A549 (cell line): ENCODE measurements at regions not wholly inside any gene's neighbourhood (a gene's known extent, or its start where the extent isn't known, plus 50 kb on each side); places are given as distances from the start of the nearest gene placed in this dataset.

Experiments
- BHLHE40 ChIP-seq: IDR thresholded peaks from 2 replicates; pipeline ENCODE4 v1.6.1; 2012; ENCODE audit warnings: low read depth, low read length, inconsistent platforms
- CHD4 ChIP-seq: fragments of 200-600 bp; sonication (generic); IDR thresholded peaks from 2 replicates; pipeline ENCODE4 v1.6.1; 2016; ENCODE audit warnings: antibody characterized with exemption, mild to moderate bottlenecking, borderline replicate concordance
- EHMT2 ChIP-seq: fragments of 200-600 bp; sonication (generic); IDR thresholded peaks from 2 replicates; pipeline ENCODE4 v1.6.1; 2016; ENCODE audit warnings: antibody characterized with exemption, low read depth, mild to moderate bottlenecking, moderate library complexity
- EP300 ChIP-seq, 2 experiments: fragments of >200 bp; sonication (Bioruptor Twin); formaldehyde crosslinking; IDR thresholded peaks; 2 replicates in 1 of 2; 3 replicates in 1 of 2; pipeline ENCODE4 v1.6.1; 2016 to 2017
- HDAC2 ChIP-seq: fragments of 200-600 bp; sonication (generic); IDR thresholded peaks from 2 replicates; pipeline ENCODE4 v1.6.1; 2016
- HOXA7 ChIP-seq: fragments of 250-450 bp; sonication (Bioruptor Pico); IDR thresholded peaks from 2 replicates; pipeline ENCODE4 v1.5.0; 2020; ENCODE audit warnings: mild to moderate bottlenecking, moderate library complexity
- MAFK ChIP-seq: fragments of 450-650 bp; IDR thresholded peaks from 2 replicates; pipeline ENCODE4 v1.6.1; 2014; ENCODE audit not compliant: partially characterized antibody
- POLR2A ChIP-seq: IDR thresholded peaks from 2 replicates; pipeline ENCODE4 v1.6.1; 2012; ENCODE audit warnings: mild to moderate bottlenecking, low read length
- RFX5 ChIP-seq: fragments of 450-650 bp; IDR thresholded peaks from 2 replicates; pipeline ENCODE4 v1.7.1; 2014; ENCODE audit warnings: antibody characterized with exemption, mild to moderate bottlenecking, moderate library complexity
- SMC3 ChIP-seq: fragments of >200 bp; sonication (Bioruptor Twin); formaldehyde crosslinking; IDR thresholded peaks from 3 replicates; pipeline ENCODE4 v1.6.1; 2018; ENCODE audit warnings: inconsistent platforms
- ZC3H11A ChIP-seq: fragments of 450-650 bp; IDR thresholded peaks from 2 replicates; pipeline ENCODE4 v1.6.1; 2014; ENCODE audit warnings: antibody characterized with exemption, mild to moderate bottlenecking
- TF ChIP-seq, protein P1 (sequence below): fragments of >200 bp; sonication (Bioruptor Twin); formaldehyde crosslinking; IDR thresholded peaks from 3 replicates; pipeline ENCODE4 v1.5.1; 2016
- TF ChIP-seq, protein P2 (sequence below): fragments of 200-600 bp; sonication (generic); IDR thresholded peaks from 2 replicates; pipeline ENCODE4 v1.6.1; 2016; ENCODE audit warnings: antibody characterized with exemption, mild to moderate bottlenecking, moderate library complexity
- TF ChIP-seq, protein P3 (sequence below): IDR thresholded peaks from 2 replicates; pipeline ENCODE4 v1.6.1; 2012

DNA sequence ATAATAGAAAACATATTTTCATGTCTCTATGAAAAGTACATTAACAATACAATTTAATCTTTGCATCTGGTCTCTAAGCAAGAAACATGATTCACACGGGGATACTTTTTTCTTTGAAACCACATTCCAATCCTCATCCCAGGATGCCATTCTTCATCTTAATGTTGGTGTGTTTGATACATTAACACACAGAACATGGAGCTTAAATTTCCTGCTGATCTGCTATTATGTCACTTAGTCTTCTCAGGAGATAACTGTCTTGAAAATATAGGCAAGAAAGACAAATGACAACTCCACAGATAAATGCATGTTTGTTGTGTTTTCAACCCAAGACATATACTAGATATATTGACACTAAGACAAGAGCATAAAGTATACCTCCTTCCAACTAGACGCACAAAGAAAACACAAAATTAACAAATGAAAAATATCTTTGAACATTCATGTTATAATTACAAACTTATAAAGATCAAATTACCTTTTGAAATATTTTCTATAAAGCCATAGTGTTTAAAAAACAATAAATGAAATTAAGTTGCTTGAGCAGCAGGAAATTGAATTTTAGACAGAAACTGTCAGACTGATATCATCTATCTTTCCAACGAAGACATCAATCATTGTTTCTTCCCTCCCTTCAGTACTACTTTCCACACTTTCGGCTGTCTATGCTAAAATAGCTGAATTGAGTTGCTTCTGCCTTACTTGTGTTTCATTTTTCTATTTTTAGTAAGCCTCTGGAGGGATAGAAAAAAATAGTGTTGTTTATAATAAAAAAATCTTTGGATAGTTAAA lies 1676.7 kb upstream of the CDH9 start:
- TF ChIP-seq HOXA7 (CRISPR knock-in tag) (no peak), RFX5 (no peak), SMC3 (no peak), HDAC2 (no peak), EHMT2 (no peak), POLR2A (no peak), EP300 (IDR thresholded peaks at IDR 0.05) (no peak), MAFK (no peak), ZC3H11A (no peak), BHLHE40 (no peak), CHD4 (no peak)
- TF ChIP-seq, protein P1, sequence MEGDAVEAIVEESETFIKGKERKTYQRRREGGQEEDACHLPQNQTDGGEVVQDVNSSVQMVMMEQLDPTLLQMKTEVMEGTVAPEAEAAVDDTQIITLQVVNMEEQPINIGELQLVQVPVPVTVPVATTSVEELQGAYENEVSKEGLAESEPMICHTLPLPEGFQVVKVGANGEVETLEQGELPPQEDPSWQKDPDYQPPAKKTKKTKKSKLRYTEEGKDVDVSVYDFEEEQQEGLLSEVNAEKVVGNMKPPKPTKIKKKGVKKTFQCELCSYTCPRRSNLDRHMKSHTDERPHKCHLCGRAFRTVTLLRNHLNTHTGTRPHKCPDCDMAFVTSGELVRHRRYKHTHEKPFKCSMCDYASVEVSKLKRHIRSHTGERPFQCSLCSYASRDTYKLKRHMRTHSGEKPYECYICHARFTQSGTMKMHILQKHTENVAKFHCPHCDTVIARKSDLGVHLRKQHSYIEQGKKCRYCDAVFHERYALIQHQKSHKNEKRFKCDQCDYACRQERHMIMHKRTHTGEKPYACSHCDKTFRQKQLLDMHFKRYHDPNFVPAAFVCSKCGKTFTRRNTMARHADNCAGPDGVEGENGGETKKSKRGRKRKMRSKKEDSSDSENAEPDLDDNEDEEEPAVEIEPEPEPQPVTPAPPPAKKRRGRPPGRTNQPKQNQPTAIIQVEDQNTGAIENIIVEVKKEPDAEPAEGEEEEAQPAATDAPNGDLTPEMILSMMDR = no peak
- TF ChIP-seq, protein P2, sequence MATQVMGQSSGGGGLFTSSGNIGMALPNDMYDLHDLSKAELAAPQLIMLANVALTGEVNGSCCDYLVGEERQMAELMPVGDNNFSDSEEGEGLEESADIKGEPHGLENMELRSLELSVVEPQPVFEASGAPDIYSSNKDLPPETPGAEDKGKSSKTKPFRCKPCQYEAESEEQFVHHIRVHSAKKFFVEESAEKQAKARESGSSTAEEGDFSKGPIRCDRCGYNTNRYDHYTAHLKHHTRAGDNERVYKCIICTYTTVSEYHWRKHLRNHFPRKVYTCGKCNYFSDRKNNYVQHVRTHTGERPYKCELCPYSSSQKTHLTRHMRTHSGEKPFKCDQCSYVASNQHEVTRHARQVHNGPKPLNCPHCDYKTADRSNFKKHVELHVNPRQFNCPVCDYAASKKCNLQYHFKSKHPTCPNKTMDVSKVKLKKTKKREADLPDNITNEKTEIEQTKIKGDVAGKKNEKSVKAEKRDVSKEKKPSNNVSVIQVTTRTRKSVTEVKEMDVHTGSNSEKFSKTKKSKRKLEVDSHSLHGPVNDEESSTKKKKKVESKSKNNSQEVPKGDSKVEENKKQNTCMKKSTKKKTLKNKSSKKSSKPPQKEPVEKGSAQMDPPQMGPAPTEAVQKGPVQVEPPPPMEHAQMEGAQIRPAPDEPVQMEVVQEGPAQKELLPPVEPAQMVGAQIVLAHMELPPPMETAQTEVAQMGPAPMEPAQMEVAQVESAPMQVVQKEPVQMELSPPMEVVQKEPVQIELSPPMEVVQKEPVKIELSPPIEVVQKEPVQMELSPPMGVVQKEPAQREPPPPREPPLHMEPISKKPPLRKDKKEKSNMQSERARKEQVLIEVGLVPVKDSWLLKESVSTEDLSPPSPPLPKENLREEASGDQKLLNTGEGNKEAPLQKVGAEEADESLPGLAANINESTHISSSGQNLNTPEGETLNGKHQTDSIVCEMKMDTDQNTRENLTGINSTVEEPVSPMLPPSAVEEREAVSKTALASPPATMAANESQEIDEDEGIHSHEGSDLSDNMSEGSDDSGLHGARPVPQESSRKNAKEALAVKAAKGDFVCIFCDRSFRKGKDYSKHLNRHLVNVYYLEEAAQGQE = no peak
- TF ChIP-seq, protein P3, sequence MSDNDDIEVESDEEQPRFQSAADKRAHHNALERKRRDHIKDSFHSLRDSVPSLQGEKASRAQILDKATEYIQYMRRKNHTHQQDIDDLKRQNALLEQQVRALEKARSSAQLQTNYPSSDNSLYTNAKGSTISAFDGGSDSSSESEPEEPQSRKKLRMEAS = no peak
